Tibial nerve (tissue), 4 donors: ENCODE measurements at regions not wholly inside any gene's neighbourhood (a gene's known extent, or its start where the extent isn't known, plus 50 kb on each side); places are given as distances from the start of the nearest gene placed in this dataset.

Experiments
- EP300 ChIP-seq, 2 donors: sonication (generic); formaldehyde crosslinking; IDR thresholded peaks; one replicate each; pipeline ENCODE4 v1.6.1; 2017; ENCODE audit warnings: antibody characterized with exemption in 2 of 2, mild to moderate bottlenecking in 1 of 2
- POLR2A ChIP-seq, 2 donors: fragments of 450-650 bp; IDR thresholded peaks; one replicate each; pipeline ENCODE4 v1.6.1; 2017; ENCODE audit warnings: antibody characterized with exemption in 2 of 2, mild to moderate bottlenecking in 2 of 2, moderate library complexity in 2 of 2
- TF ChIP-seq, protein P1 (sequence below), 5 experiments: fragments of 200-600 bp in 3 of 5; fragments of 450-650 bp in 2 of 5; sonication (generic) in 3 of 5; IDR thresholded peaks; one replicate each; pipeline ENCODE4 v1.5.1; 2016 to 2019; ENCODE audit warnings: antibody characterized with exemption in 5 of 5, mild to moderate bottlenecking in 3 of 5, moderate library complexity in 2 of 5

DNA sequence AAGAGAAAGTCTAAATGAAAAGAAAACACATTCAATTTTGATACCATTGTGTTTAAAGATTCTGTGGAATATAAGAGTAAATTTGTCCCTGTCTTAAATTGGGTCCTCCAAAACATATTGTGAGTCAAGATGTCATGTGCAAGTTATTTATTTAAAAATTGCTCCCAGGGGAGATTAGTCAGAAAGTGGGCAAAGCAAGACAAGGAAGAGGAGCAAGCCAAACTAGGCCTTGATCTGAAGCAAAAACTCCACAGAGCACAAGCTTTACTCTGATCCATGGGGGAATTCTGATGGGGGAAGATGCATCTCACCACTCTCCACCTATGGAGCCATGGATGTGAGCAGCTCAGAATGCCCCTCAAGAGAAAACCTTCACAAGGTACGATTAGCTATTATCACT, 342.8 kb upstream of the IL12A start:
- TF ChIP-seq, protein P1, sequence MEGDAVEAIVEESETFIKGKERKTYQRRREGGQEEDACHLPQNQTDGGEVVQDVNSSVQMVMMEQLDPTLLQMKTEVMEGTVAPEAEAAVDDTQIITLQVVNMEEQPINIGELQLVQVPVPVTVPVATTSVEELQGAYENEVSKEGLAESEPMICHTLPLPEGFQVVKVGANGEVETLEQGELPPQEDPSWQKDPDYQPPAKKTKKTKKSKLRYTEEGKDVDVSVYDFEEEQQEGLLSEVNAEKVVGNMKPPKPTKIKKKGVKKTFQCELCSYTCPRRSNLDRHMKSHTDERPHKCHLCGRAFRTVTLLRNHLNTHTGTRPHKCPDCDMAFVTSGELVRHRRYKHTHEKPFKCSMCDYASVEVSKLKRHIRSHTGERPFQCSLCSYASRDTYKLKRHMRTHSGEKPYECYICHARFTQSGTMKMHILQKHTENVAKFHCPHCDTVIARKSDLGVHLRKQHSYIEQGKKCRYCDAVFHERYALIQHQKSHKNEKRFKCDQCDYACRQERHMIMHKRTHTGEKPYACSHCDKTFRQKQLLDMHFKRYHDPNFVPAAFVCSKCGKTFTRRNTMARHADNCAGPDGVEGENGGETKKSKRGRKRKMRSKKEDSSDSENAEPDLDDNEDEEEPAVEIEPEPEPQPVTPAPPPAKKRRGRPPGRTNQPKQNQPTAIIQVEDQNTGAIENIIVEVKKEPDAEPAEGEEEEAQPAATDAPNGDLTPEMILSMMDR (IDR thresholded peaks at IDR 0.05): no peak
- TF ChIP-seq EP300 (IDR thresholded peaks at IDR 0.05) (no peak), POLR2A (IDR thresholded peaks at IDR 0.05) (no peak)
